ENCODE measurements at regions not wholly inside any gene's neighbourhood (a gene's known extent, or its start where the extent isn't known, plus 50 kb on each side); places are given as distances from the start of the nearest gene placed in this dataset.

DNA sequence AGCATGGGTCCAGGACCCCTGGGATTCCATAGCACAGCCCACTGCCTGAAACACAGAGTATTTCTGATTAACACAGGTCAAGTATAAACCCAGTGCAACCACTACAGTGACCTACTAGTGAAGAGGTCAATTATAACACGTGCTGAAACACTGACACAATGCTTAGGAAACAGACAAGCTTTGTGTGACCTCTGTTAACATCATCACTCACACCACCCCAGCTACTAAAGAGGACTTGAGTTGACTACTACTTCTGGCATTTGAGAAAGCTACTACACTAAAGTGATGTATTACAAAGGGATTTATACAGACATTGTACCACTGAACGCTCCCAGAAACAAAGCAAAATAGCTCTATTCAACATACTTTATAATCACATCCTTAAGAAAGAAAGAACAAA lies 1935.9 kb upstream of the PCDH20 start:
- ChIA-PET POLR2A (no interaction called here), CTCF (no interaction called here)
- TF ChIP-seq ELF4 (IDR thresholded peaks at IDR 0.05) (no peak), TARDBP (IDR thresholded peaks at IDR 0.05) (no peak), BHLHE40 (IDR thresholded peaks at IDR 0.05; ENCODE audit: borderline replicate concordance) (no peak), FOXA1 (IDR thresholded peaks at IDR 0.05) (no peak), FOXK2 (IDR thresholded peaks at IDR 0.05) (no peak), ARNT (IDR thresholded peaks at IDR 0.05) (no peak), LEF1 (IDR thresholded peaks at IDR 0.05; ENCODE audit: borderline replicate concordance) (no peak), FOXM1 (IDR thresholded peaks at IDR 0.05; ENCODE audit: borderline replicate concordance) (no peak), NFRKB (IDR thresholded peaks at IDR 0.05) (no peak), ZNF384 (IDR thresholded peaks at IDR 0.05) (no peak), L3MBTL2 (conservative IDR thresholded peaks at IDR 0.05) (no peak), CTBP1 (IDR thresholded peaks at IDR 0.05; ENCODE audit: borderline replicate concordance) (no peak)
- no peak for DNase-seq (ENCODE audit: extremely low spot score)

GRCh38 chr13:63351081-63351480 lies 1935.4 kb upstream of the PCDH20 start:
- CTCF ChIA-PET, result no interaction called here
- DNase-seq (ENCODE audit: extremely low spot score), result no peak

GRCh38 chr13:63345835-63346234 lies 1930.2 kb upstream of the PCDH20 start:
- no peak for DNase-seq (ENCODE audit: extremely low spot score)
- no peak for TF ChIP-seq HDGF (IDR thresholded peaks at IDR 0.05; ENCODE audit: borderline replicate concordance)
- peak; percentile 25; the same call in 1 of the 2 replicates for TF ChIP-seq CTBP1 (IDR thresholded peaks at IDR 0.05; ENCODE audit: borderline replicate concordance)
- no peak for TF ChIP-seq TARDBP (IDR thresholded peaks at IDR 0.05)
- TF ChIP-seq ARNT (IDR thresholded peaks at IDR 0.05), result peak; percentile 67
- TF ChIP-seq BHLHE40 (IDR thresholded peaks at IDR 0.05; ENCODE audit: borderline replicate concordance), result no peak
- no peak for TF ChIP-seq FOXM1 (IDR thresholded peaks at IDR 0.05; ENCODE audit: borderline replicate concordance)
- ChIA-PET POLR2A (no interaction called here), CTCF (interaction anchor here (0.6 to 0.7 kb wide), 2 partner anchors 635 to 1484 kb away, joined by 3 to 8 read pairs; no protein-coding TSS in a partner anchor)

More at GRCh38 chr13:63351081-63351480, 1935.4 kb upstream of the PCDH20 start:
- POLR2A ChIA-PET, result no interaction called here
- TF ChIP-seq SP1 (IDR thresholded peaks at IDR 0.05) (no peak), FOXK2 (IDR thresholded peaks at IDR 0.05) (no peak), NFRKB (IDR thresholded peaks at IDR 0.05) (no peak), PKNOX1 (IDR thresholded peaks at IDR 0.05) (no peak), LEF1 (IDR thresholded peaks at IDR 0.05; ENCODE audit: borderline replicate concordance) (no peak), HDGF (IDR thresholded peaks at IDR 0.05; ENCODE audit: borderline replicate concordance) (no peak), L3MBTL2 (conservative IDR thresholded peaks at IDR 0.05) (no peak), FOXA1 (IDR thresholded peaks at IDR 0.05) (no peak)

- CTCF ChIA-PET, result no interaction called here
- POLR2A ChIA-PET, result no interaction called here
- no peak for TF ChIP-seq FOXK2 (IDR thresholded peaks at IDR 0.05)
- no peak for TF ChIP-seq CTBP1 (IDR thresholded peaks at IDR 0.05; ENCODE audit: borderline replicate concordance)
- DNase-seq (ENCODE audit: extremely low spot score), result no peak
Measured at GRCh38 chr13:63344711-63345110, 1929.1 kb upstream of the PCDH20 start.

DNA sequence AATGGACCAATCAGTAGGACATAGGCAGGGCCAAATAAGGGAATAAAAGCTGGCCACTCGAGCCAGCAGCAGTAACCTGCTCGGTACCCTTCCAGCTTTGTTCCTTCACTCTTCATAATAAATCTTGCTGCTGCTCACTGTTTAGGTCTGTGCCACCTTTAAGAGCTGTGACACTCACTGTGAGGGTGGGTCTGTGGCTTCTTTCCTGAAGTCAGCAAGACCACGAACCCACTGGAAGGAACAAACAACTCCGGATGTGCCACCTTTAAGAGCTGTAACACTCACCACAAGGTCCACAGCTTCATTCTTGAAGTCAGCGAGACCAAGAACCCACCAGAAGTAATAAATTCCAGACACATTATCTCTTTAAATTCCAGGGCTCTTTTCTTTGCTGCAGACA lies 1922.3 kb upstream of the PCDH20 start:
- no peak for TF ChIP-seq ZNF384 (IDR thresholded peaks at IDR 0.05)
- TF ChIP-seq ELF4 (IDR thresholded peaks at IDR 0.05), result no peak
- no peak for TF ChIP-seq L3MBTL2 (conservative IDR thresholded peaks at IDR 0.05)
- no peak for TF ChIP-seq SUZ12 (IDR thresholded peaks at IDR 0.05)
- no peak for TF ChIP-seq LEF1 (IDR thresholded peaks at IDR 0.05; ENCODE audit: borderline replicate concordance)
- no peak for TF ChIP-seq PKNOX1 (IDR thresholded peaks at IDR 0.05)
- no peak for TF ChIP-seq FOXK2 (IDR thresholded peaks at IDR 0.05)
- no peak for TF ChIP-seq ARNT (IDR thresholded peaks at IDR 0.05)
- TF ChIP-seq NFRKB (IDR thresholded peaks at IDR 0.05), result no peak
- no peak for TF ChIP-seq FOXM1 (IDR thresholded peaks at IDR 0.05; ENCODE audit: borderline replicate concordance)
- no peak for TF ChIP-seq CTBP1 (IDR thresholded peaks at IDR 0.05; ENCODE audit: borderline replicate concordance)
- no peak for TF ChIP-seq BHLHE40 (IDR thresholded peaks at IDR 0.05; ENCODE audit: borderline replicate concordance)
- TF ChIP-seq HDGF (IDR thresholded peaks at IDR 0.05; ENCODE audit: borderline replicate concordance), result no peak
- TF ChIP-seq TARDBP (IDR thresholded peaks at IDR 0.05), result no peak
- TF ChIP-seq FOXA1 (IDR thresholded peaks at IDR 0.05), result no peak
- no peak for TF ChIP-seq SP1 (IDR thresholded peaks at IDR 0.05)
- DNase-seq (ENCODE audit: extremely low spot score), result no peak
- CTCF ChIA-PET, result interaction anchor here (0.6 kb wide), 1 partner anchor 1600 kb away, joined by 3 read pairs; no protein-coding TSS in a partner anchor
- POLR2A ChIA-PET, result interaction anchor here (0.6 kb wide), 1 partner anchor 20 kb away, joined by 3 read pairs; no protein-coding TSS in a partner anchor

- DNase-seq (ENCODE audit: extremely low spot score), result no peak
- ChIA-PET CTCF (no interaction called here), POLR2A (interaction anchor here (0.6 kb wide), 1 partner anchor 19 kb away, joined by 3 read pairs; no protein-coding TSS in a partner anchor)
- TF ChIP-seq FOXM1 (IDR thresholded peaks at IDR 0.05; ENCODE audit: borderline replicate concordance), result no peak
Measured at GRCh38 chr13:63337041-63337440, 1921.4 kb upstream of the PCDH20 start.

- TF ChIP-seq BHLHE40 (IDR thresholded peaks at IDR 0.05; ENCODE audit: borderline replicate concordance), result no peak
- TF ChIP-seq L3MBTL2 (conservative IDR thresholded peaks at IDR 0.05), result no peak
- no peak for TF ChIP-seq SUZ12 (IDR thresholded peaks at IDR 0.05)
- no peak for TF ChIP-seq LEF1 (IDR thresholded peaks at IDR 0.05; ENCODE audit: borderline replicate concordance)
- TF ChIP-seq SP1 (IDR thresholded peaks at IDR 0.05), result no peak
- no peak for TF ChIP-seq FOXA1 (IDR thresholded peaks at IDR 0.05)
- no peak for TF ChIP-seq FOXK2 (IDR thresholded peaks at IDR 0.05)
- TF ChIP-seq NFRKB (IDR thresholded peaks at IDR 0.05), result no peak
- no peak for TF ChIP-seq ZNF384 (IDR thresholded peaks at IDR 0.05)
- no peak for TF ChIP-seq FOXM1 (IDR thresholded peaks at IDR 0.05; ENCODE audit: borderline replicate concordance)
- no peak for TF ChIP-seq ARNT (IDR thresholded peaks at IDR 0.05)
- TF ChIP-seq ELF4 (IDR thresholded peaks at IDR 0.05), result no peak
- no peak for TF ChIP-seq TARDBP (IDR thresholded peaks at IDR 0.05)
- no peak for TF ChIP-seq PKNOX1 (IDR thresholded peaks at IDR 0.05)
- TF ChIP-seq CTBP1 (IDR thresholded peaks at IDR 0.05; ENCODE audit: borderline replicate concordance), result no peak
- CTCF ChIA-PET, result no interaction called here
- no peak for DNase-seq (ENCODE audit: extremely low spot score)
Measured at GRCh38 chr13:63336549-63336948, 1920.9 kb upstream of the PCDH20 start.

More at GRCh38 chr13:63336549-63336948, 1920.9 kb upstream of the PCDH20 start:
- POLR2A ChIA-PET, result no interaction called here

Measured in HEK293T (cell line).